Ishikawa (cell line): ENCODE measurements at regions not wholly inside any gene's neighbourhood (a gene's known extent, or its start where the extent isn't known, plus 50 kb on each side); places are given as distances from the start of the nearest gene placed in this dataset.

ENCODE experiments used
- CEBPB ChIP-seq: IDR thresholded peaks from 2 replicates; pipeline ENCODE4 v1.6.1; 2012
- CREB1 ChIP-seq: IDR thresholded peaks from 2 replicates; pipeline ENCODE4 v1.6.1; 2012; ENCODE audit warnings: low read depth
- EGR1 ChIP-seq: IDR thresholded peaks from 2 replicates; pipeline ENCODE4 v1.6.1; 2012
- EP300 ChIP-seq: IDR thresholded peaks from 2 replicates; pipeline ENCODE4 v1.6.1; 2012; ENCODE audit warnings: borderline replicate concordance
- FOXM1 ChIP-seq: IDR thresholded peaks from 2 replicates; pipeline ENCODE4 v1.6.1; 2012; ENCODE audit warnings: low read depth, borderline replicate concordance
- MAX ChIP-seq: IDR thresholded peaks from 2 replicates; pipeline ENCODE4 v1.6.1; 2012
- NFIC ChIP-seq: IDR thresholded peaks from 2 replicates; pipeline ENCODE4 v1.6.1; 2012
- RAD21 ChIP-seq: IDR thresholded peaks from 2 replicates; pipeline ENCODE4 v1.6.1; 2012; ENCODE audit warnings: low read depth
- TAF1 ChIP-seq: IDR thresholded peaks from 2 replicates; pipeline ENCODE4 v1.6.1; 2012; ENCODE audit warnings: low read depth, mild to moderate bottlenecking
- USF1 ChIP-seq: IDR thresholded peaks from 2 replicates; pipeline ENCODE4 v1.6.1; 2012
- YY1 ChIP-seq: IDR thresholded peaks from 2 replicates; pipeline ENCODE4 v1.6.1; 2012; ENCODE audit warnings: low read depth
- ZBTB7A ChIP-seq: IDR thresholded peaks from 2 replicates; pipeline ENCODE4 v1.6.1; 2012; ENCODE audit warnings: low read depth
- TF ChIP-seq, protein P1 (sequence below): IDR thresholded peaks from 2 replicates; pipeline ENCODE4 v1.6.1; 2012; ENCODE audit warnings: low read depth, mild to moderate bottlenecking

DNA sequence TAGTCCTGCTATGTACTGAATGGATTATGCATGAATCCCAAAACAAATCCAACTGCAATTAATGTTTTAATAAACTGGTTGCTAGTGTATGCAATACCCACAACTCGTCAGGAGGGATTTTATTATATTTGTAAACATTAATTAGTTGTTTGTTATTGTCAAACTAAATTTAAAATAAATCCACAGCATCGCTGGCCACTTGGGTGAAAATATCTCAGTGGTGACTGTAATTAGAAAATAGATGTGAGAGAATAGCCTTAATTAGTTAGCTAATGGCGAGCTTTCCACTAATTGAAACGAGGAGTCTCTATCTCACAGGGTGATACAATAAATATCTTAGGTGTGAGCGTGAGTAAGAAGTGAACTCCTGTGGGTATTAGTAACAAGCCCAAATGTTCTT lies 176.8 kb downstream of the LINC00237 start:
- TF ChIP-seq EP300 (no peak), MAX (no peak), FOXM1 (no peak), EGR1 (no peak), YY1 (no peak), TAF1 (no peak), RAD21 (no peak), NFIC (no peak), ZBTB7A (no peak), CREB1 (no peak), USF1 (no peak), CEBPB (no peak)
- TF ChIP-seq, protein P1, sequence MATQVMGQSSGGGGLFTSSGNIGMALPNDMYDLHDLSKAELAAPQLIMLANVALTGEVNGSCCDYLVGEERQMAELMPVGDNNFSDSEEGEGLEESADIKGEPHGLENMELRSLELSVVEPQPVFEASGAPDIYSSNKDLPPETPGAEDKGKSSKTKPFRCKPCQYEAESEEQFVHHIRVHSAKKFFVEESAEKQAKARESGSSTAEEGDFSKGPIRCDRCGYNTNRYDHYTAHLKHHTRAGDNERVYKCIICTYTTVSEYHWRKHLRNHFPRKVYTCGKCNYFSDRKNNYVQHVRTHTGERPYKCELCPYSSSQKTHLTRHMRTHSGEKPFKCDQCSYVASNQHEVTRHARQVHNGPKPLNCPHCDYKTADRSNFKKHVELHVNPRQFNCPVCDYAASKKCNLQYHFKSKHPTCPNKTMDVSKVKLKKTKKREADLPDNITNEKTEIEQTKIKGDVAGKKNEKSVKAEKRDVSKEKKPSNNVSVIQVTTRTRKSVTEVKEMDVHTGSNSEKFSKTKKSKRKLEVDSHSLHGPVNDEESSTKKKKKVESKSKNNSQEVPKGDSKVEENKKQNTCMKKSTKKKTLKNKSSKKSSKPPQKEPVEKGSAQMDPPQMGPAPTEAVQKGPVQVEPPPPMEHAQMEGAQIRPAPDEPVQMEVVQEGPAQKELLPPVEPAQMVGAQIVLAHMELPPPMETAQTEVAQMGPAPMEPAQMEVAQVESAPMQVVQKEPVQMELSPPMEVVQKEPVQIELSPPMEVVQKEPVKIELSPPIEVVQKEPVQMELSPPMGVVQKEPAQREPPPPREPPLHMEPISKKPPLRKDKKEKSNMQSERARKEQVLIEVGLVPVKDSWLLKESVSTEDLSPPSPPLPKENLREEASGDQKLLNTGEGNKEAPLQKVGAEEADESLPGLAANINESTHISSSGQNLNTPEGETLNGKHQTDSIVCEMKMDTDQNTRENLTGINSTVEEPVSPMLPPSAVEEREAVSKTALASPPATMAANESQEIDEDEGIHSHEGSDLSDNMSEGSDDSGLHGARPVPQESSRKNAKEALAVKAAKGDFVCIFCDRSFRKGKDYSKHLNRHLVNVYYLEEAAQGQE, result no peak
